ENCODE measurements at regions not wholly inside any gene's neighbourhood (a gene's known extent, or its start where the extent isn't known, plus 50 kb on each side); places are given as distances from the start of the nearest gene placed in this dataset.

DNA sequence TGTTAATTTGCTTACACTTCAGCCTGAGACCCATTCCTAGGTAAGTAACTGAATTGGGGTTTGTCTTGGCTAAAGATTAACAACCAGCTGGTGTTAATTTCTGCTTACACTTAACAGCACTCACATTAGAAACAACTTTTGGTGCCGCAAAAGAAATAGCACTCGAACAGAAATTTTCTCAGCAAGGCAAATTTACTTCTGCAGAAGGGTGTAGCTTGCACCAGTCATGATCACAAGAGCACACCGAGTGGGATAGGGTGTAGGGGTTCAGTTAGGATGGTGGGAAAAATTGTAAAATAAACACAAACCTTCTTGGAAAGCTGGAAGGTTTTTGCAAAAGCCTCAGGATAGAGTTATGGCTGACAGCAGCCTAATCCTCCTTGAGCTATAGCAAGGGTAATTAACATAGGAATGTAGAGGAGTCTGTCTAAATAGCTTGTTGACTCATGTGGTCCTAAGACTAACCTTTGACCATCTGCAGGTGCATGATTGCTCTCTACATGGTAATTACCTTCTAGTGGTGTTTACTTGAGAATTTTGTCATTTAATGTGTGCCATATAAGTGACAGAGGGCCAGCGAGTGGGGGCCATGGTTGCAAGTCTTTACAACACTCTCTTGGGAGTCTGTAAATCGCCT is 67.8 kb upstream of the CDK13 start:
- CTCF ChIA-PET: interaction anchor here (0.6 kb wide), 1 partner anchor 15 kb away, joined by 5 read pairs; no protein-coding TSS in a partner anchor

DNA sequence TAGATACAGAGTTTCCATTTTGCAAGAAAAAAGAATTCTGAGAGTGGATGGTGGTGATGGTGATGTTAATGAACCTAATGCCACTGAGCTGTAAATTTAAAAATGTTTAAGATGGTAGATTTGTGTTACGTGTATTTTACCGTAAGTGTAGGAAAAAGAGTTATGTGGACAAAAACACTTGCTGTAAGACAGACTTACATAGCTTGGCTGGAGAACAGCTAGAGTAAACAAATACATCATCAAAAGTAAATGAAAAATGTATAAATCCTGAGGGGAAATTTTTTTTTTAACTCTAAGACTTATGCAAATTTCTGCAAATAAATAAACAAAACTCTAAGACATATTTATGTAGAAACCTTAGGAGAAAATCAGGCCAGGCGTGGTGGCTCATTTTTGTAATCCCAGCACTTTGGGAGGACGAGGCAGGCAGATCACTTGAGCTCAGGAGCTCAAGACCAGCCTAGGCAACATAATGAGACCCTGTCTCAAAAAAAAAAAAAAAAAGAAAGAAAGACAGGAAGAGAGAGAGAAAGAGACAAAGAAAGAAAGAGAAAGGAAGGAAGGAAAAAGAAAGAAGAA is 66.2 kb upstream of the CDK13 start:
- CTCF ChIA-PET: interaction anchor here (0.7 to 1.5 kb wide), 2 partner anchors 12 to 416 kb away, joined by 4 to 7 read pairs; no protein-coding TSS in a partner anchor
- POLR2A ChIA-PET: no interaction called here

More for the DNA sequence above, 67.8 kb upstream of the CDK13 start:
- POLR2A ChIA-PET: no interaction called here

DNA sequence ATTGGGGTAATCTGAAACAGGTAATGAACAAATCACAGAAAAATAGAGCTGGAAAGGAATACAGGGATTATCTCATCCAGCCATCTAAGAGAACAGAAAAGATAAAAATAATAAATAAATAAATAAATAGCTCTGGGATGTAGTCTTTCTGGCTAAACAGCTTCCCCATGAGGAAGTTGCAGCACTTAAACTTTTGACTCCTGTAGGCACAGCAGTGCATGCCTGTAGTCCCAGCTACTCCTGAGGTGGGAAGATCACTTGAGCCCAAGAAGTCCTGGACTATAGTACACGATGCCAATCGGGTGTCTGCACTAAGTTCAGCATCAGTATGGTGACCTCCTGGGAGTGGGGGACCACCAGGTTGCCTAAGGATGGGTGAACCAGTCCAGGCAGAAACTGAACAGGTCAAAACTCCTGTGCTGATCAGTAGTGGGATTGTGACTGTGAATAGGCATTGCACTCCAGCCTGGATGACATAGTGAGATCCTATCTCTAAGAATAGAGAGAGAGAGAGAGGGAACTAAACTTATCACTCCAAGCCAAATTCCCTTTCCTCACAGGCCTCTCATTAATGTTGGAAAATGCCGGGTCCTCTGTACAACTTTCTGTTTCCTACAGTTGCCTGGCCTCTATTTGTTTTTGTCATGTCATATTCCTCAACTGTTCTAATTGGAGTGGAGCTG is 61.7 kb upstream of the CDK13 start:
- POLR2A ChIA-PET: no interaction called here
- CTCF ChIA-PET: no interaction called here

DNA sequence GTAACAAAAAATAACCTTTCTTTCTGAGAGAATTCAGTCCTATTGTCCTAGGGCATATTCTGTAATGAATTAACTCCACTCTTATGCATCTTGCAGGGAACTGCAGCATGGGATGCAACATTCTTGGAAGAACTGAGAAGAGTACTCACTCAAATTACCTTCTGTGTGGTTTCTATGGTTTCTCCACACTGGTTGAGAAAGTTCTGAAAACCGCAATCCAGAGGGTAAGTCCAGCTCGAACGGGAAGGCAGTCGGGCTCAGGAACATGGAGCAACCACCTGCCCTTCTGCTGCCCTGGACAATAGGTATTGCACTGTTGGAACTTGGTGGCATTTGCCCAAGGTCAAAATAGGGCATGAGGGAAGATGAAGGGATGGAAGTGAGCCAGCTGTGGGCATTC is 59.6 kb upstream of the CDK13 start:
- CTCF ChIA-PET: no interaction called here

DNA sequence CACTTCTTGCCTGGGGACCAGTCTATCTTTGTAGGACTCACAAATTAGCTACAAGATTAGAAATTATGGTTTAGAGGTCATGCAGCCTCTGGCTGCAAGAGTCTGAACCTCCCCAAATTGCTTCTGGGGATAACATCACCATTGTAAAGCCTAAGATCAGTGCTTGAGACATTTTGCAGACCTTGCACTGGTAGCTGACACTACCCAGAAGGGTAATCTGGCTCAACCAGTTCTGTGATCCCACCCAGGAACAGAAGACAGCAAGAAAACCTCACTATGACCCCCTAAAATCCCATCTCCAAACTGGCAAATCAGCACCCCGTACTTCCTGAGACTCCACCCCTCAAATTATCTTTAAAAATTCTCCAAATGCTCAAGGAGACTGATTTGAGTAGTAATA is 58.2 kb upstream of the CDK13 start:
- ChIA-PET CTCF (no interaction called here), POLR2A (no interaction called here)

More for the DNA sequence above, 59.6 kb upstream of the CDK13 start:
- POLR2A ChIA-PET: no interaction called here

DNA sequence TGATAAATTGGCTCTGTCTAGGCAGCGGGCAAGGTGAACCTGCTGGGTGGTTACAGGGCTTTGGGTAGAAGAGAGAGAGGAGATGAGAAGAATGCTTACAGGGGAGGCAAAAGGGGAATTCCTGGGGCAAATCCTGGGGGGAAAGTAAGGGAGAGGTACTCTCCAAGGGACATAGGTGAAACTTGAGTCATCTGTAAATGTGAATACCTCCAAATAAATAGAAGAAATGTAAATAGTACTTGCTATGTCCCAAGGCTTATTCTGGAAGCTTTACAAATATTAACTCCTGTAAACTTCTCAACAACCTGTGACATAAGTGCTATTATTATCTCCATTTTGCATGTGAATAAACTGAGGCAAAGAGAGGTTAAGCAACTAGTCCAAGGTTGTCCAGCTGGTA is 57.7 kb upstream of the CDK13 start:
- CTCF ChIA-PET: no interaction called here
- POLR2A ChIA-PET: no interaction called here

DNA sequence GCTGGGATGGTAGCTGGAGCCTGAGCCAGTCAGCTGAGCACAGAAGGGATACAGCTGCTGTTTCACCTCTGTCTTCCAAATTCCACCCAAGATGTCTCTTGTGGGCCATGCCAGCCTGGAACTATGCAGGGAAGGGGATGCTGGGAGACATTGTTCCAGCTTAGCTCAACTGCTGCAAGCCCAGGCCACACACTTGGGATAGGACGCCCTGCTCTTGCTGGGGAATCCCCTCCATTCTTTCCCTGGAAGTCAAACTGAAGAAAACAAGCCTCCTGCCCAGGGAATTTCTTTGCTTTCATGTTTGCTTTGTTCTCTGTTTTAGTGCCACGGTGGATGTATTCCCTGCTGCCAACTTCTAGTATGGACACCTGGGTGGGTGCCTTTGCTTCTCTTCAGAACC is 55.2 kb upstream of the CDK13 start:
- POLR2A ChIA-PET: no interaction called here
- CTCF ChIA-PET: interaction anchor here (1.0 to 1.7 kb wide), 4 partner anchors 9 to 158 kb away, joined by 3 to 11 read pairs (median 4); no protein-coding TSS in a partner anchor

DNA sequence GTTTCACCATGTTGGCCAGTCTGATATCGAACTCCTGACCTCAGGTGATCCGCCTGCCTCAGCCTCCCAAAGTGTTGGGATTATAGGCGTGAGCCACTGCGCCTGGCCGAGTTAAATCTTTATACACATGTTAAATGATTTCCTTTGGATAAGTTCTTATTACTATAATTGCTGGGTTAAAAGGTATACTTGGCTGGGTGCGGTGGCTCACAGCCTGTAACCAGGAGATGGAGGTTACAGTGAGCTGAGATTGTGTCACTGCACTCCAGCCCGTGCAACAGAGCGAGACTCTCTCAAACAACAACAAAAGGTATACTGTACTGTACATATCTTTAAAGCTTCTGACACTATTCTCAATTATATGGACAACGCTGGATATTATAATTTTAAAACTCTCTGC is 53.2 kb upstream of the CDK13 start:
- ChIA-PET CTCF (interaction anchor here (0.7 to 1.7 kb wide), 8 partner anchors 8 to 238 kb away, joined by 3 to 11 read pairs (median 4); partner anchors contain the start of genes MPLKIP and SUGCT), POLR2A (no interaction called here)

DNA sequence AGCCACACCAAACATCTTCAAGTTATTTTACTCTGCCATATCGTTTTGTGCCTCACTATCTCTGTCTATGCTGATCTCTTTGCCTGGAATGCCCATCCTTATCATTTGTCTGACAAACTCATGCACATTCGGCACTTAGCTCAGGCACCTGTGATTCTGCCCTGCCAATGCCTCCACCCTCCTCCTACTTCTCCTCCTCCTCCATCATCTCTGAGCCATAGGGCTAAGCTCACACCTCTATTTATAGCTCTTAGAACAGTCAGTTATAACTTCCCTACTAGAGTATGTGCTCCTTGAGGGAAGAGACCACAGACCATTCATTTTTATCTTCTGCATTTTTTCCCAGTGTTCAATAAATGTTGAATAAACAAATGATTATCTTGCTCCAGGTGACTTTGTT is 51.2 kb upstream of the CDK13 start:
- CTCF ChIA-PET: interaction anchor here (0.8 to 1.4 kb wide), 2 partner anchors 9 to 153 kb away, joined by 3 to 4 read pairs; no protein-coding TSS in a partner anchor
- POLR2A ChIA-PET: no interaction called here

All from activated CD8-positive, alpha-beta memory T cell treated with anti-CD3 and anti-CD28 coated beads for 36 hours (primary cell).